K562 (cell line): ENCODE measurements at regions not wholly inside any gene's neighbourhood (a gene's known extent, or its start where the extent isn't known, plus 50 kb on each side); places are given as distances from the start of the nearest gene placed in this dataset.

ENCODE experiments used
- ATAC-seq: fragments of 200-7000 bp; cut with Tn5 transposase; 3 replicates; pipeline ENCODE4 v1.9.1; 2020; ENCODE audit warnings: moderate library complexity
- BruUV-seq: library from RNA; stranded (reverse); fragments of 400-500 nt; replicated peaks from 2 replicates; lab custom pipeline; 2021; lab: Mats Ljungman, UMichigan
- CTCF ChIA-PET: fragments of 300-600 bp; formaldehyde crosslinking; extraction: SDS; loops from one replicate; lab custom pipeline; 2021; ENCODE audit warnings: low intra/inter-chr PET ratio; lab: Yijun Ruan, JAX
- POLR2A ChIA-PET: fragments of 300-600, 350-650 bp; sonication (Branson Sonifier 250); formaldehyde crosslinking; extraction: SDS; loops from one replicate; lab custom pipeline; 2021; ENCODE audit warnings: antibody characterized with exemption, inconsistent platforms; lab: Yijun Ruan, JAX
- DNase-seq, 4 experiments: peaks; one replicate each; pipeline versions ENCODE4 v3.0.0 to v3.0.0-alpha.2; 2011 to 2018; ENCODE audit warnings: low spot score in 3 of 4, mixed read lengths in 3 of 4; ENCODE audit errors: extremely low read depth in 1 of 4
- FAIRE-seq: peaks from 2 replicates; lab custom pipeline; 2011; peaks lifted over from hg19 to GRCh38; lab: Jason Lieb, UNC
- H2AFZ ChIP-seq: 2 replicates; pipeline ENCODE4 v1.6.0; 2011; ENCODE audit warnings: low read depth, low read length, control low read depth, inconsistent platforms
- H3K27ac ChIP-seq: fragments of 200-600 bp; 3 replicates; pipeline ENCODE4 v1.8.0; 2011; ENCODE audit warnings: low read depth, mild to moderate bottlenecking, control low read depth, inconsistent platforms, low read length, moderate library complexity, mixed read lengths; ENCODE audit errors: extremely low read depth
- H3K27me3 ChIP-seq, 2 experiments: fragments of 300-600 bp in 1 of 2; 2 replicates in 1 of 2; 3 replicates in 1 of 2; pipeline versions ENCODE4 v1.6.0 to v1.8.0; 2011; ENCODE audit warnings: inconsistent platforms in 2 of 2, low read length in 2 of 2, mild to moderate bottlenecking in 1 of 2, mixed read lengths in 1 of 2, moderate library complexity in 1 of 2; ENCODE audit not compliant: control insufficient read depth in 2 of 2, insufficient read depth in 2 of 2
- H3K36me3 ChIP-seq: fragments of 300-600 bp; 3 replicates; pipeline ENCODE4 v1.8.0; 2011; ENCODE audit warnings: mild to moderate bottlenecking, low read length, inconsistent platforms; ENCODE audit not compliant: control insufficient read depth, insufficient read depth
- H3K4me1 ChIP-seq, 2 experiments: fragments of 200-600 bp in 1 of 2; replicated peaks in 1 of 2; 2 replicates in 1 of 2; 3 replicates in 1 of 2; pipeline versions ENCODE4 v1.5.1 to v1.8.0; 2011; ENCODE audit warnings: inconsistent platforms in 2 of 2, low read length in 2 of 2, mild to moderate bottlenecking in 1 of 2, mixed read lengths in 1 of 2, moderate library complexity in 1 of 2; ENCODE audit not compliant: control insufficient read depth in 2 of 2, insufficient read depth in 2 of 2
- H3K4me2 ChIP-seq: 2 replicates; pipeline ENCODE4 v1.6.1; 2011; ENCODE audit warnings: low read length, control low read depth, inconsistent platforms, mixed read lengths; ENCODE audit not compliant: insufficient read depth
- H3K4me3 ChIP-seq: fragments of 200-600 bp; sonication (generic), shearing (Covaris generic); 2 replicates; pipeline ENCODE4 v1.5.1; 2016; ENCODE audit warnings: control low read depth, inconsistent platforms
- H3K79me2 ChIP-seq: fragments of 200-600 bp; 3 replicates; pipeline ENCODE4 v1.8.0; 2011; ENCODE audit warnings: low read length, inconsistent platforms; ENCODE audit not compliant: control insufficient read depth, insufficient read depth
- H3K9ac ChIP-seq, 2 experiments: 2 replicates each; pipeline versions ENCODE4 v1.6.0 to v1.6.1; 2011; ENCODE audit warnings: low read depth in 2 of 2, low read length in 2 of 2, control low read depth in 1 of 2, inconsistent platforms in 1 of 2, mild to moderate bottlenecking in 1 of 2, mixed read lengths in 1 of 2; ENCODE audit not compliant: insufficient read depth in 1 of 2
- H3K9me1 ChIP-seq: one replicate; pipeline ENCODE4 v1.6.0; 2011; ENCODE audit warnings: inconsistent platforms, mild to moderate bottlenecking, low read length, moderate library complexity; ENCODE audit not compliant: control insufficient read depth, insufficient read depth
- H3K9me3 ChIP-seq: replicated peaks from 2 replicates; pipeline ENCODE4 v1.5.1; 2011; ENCODE audit warnings: low read depth, low read length, inconsistent platforms; ENCODE audit not compliant: control insufficient read depth, insufficient read depth
- H4K20me1 ChIP-seq: replicated peaks from 2 replicates; pipeline ENCODE4 v1.6.1; 2011; ENCODE audit warnings: low read length, inconsistent platforms, mixed read lengths; ENCODE audit not compliant: control insufficient read depth, insufficient read depth
- E2F8 ChIP-seq: fragments of 450-650 bp; IDR thresholded peaks from 2 replicates; pipeline ENCODE4 v1.7.1; 2018; ENCODE audit warnings: mild to moderate bottlenecking, low read depth; ENCODE audit not compliant: partially characterized antibody
- GMEB1 ChIP-seq: fragments of 250-450 bp; sonication (Bioruptor Pico); IDR thresholded peaks from 2 replicates; pipeline ENCODE4 v1.4.0; 2020; ENCODE audit warnings: mild to moderate bottlenecking
- HOMEZ ChIP-seq: fragments of 250-450 bp; sonication (Bioruptor Pico); IDR thresholded peaks from 2 replicates; pipeline ENCODE4 v1.4.0; 2020; ENCODE audit warnings: mild to moderate bottlenecking, moderate library complexity
- KLF10 ChIP-seq: fragments of 250-450 bp; sonication (Bioruptor Pico); IDR thresholded peaks from 2 replicates; pipeline ENCODE4 v1.6.1; 2021; ENCODE audit warnings: matching md5 sums
- POLR2G ChIP-seq: fragments of 200-400 bp; formaldehyde crosslinking; IDR thresholded peaks from 2 replicates; pipeline ENCODE4 v1.6.1; 2017; ENCODE audit warnings: low read depth, mild to moderate bottlenecking, antibody characterized with exemption, low read length, moderate library complexity
- ZNF133 ChIP-seq: fragments of 250-450 bp; sonication (Bioruptor Pico); IDR thresholded peaks from 2 replicates; pipeline ENCODE4 v1.4.0; 2020; ENCODE audit warnings: mild to moderate bottlenecking
- ZNF197 ChIP-seq: fragments of 200-800 bp; sonication (Bioruptor generic); IDR thresholded peaks from 2 replicates; pipeline ENCODE4 v1.6.1; 2016; ENCODE audit warnings: low read depth, missing genetic modification characterization, missing compliant biosample characterization
- ZNF217 ChIP-seq: sonication (generic); formaldehyde crosslinking; IDR thresholded peaks from 2 replicates; pipeline ENCODE4 v1.8.0; 2022; ENCODE audit warnings: mild to moderate bottlenecking, missing genetic modification reagents
- ZNF224 ChIP-seq: sonication (generic); formaldehyde crosslinking; IDR thresholded peaks from 2 replicates; pipeline ENCODE4 v1.8.0; 2022; ENCODE audit warnings: mild to moderate bottlenecking, missing genetic modification reagents
- WGBS: fragments of 100-300 bp; shearing (Covaris generic); methylation state at CpG from one replicate; pipeline ENCODE4 v1.1.6; 2016; ENCODE audit warnings: low coverage, mixed read lengths; ENCODE audit not compliant: insufficient coverage; ENCODE audit errors: missing lambda C conversion rate; 5-methylcytosine and 5-hydroxymethylcytosine counted together
- in situ Hi-C: fragments of 300-500 bp; cut with MboI; formaldehyde crosslinking; loops from 4 replicates; pipeline ENCODE4 v1.15.0; 2018; ENCODE audit warnings: inconsistent platforms, mixed read lengths
- intact Hi-C: fragments of 100-400 bp; cut with micrococcal nuclease; formaldehyde crosslinking; loops from 2 replicates; pipeline ENCODE4 v1.14.2; 2022

- BruUV-seq = no TSS peak
- no peak overlapping the region for H3K4me3 ChIP-seq
- ATAC-seq (no peak), DNase-seq (no peak), FAIRE-seq (no peak)
- H3K9ac ChIP-seq = no peak overlapping the region
- in situ Hi-C loops = no loop called here
- no peaks in the 10 kb centered on the region for H3K9me1 ChIP-seq
- H3K9me3 ChIP-seq = no peaks in the 10 kb centered on the region
- H3K4me2 ChIP-seq = no peak overlapping the region
- no peak overlapping the region for H3K27ac ChIP-seq
- no peaks in the 10 kb centered on the region for H3K4me1 ChIP-seq
- CTCF ChIA-PET = no interaction called here
- H3K36me3 ChIP-seq = no peaks in the 10 kb centered on the region
- H4K20me1 ChIP-seq = no peaks in the 10 kb centered on the region
- H2AFZ ChIP-seq = no peak overlapping the region
- no peak for TF ChIP-seq ZNF197
- intact Hi-C loops = no loop called here
- peaks cover 2 to 14% of the 10 kb centered on the region in 2 experiments; a peak in 2 of 5 replicates for H3K27me3 ChIP-seq
- POLR2A ChIA-PET = interaction anchor here (0.6 kb wide), 1 partner anchor 39 kb away, joined by 3 read pairs; no protein-coding TSS in a partner anchor
- 3% methylated on average over 3 of the region's 3 CpGs for WGBS
- H3K79me2 ChIP-seq = no peaks in the 10 kb centered on the region
These were observed 206.3 kb upstream of the TBL1X start for GRCh38 chrX:9258421-9259104.

- no peak for ATAC-seq
- TF ChIP-seq ZNF217 (CRISPR knock-in tag) (no peak), GMEB1 (no peak), POLR2G (no peak), HOMEZ (CRISPR knock-in tag) (no peak), E2F8 (no peak), KLF10 (no peak), ZNF133 (CRISPR knock-in tag) (no peak), ZNF224 (CRISPR knock-in tag) (no peak)
These were observed 204.3 kb upstream of the TBL1X start for GRCh38 chrX:9260603-9261002.

More at GRCh38 chrX:9260603-9261002, 204.3 kb upstream of the TBL1X start:
- Histone ChIP-seq H4K20me1 (no peaks in the 10 kb centered on the region), H2AFZ (no peak overlapping the region), H3K9me3 (no peaks in the 10 kb centered on the region), H3K36me3 (no peaks in the 10 kb centered on the region), H3K4me2 (no peak overlapping the region), H3K27me3 (peaks cover 2 to 14% of the 10 kb centered on the region in 2 experiments; a peak in 2 of 5 replicates), H3K79me2 (no peaks in the 10 kb centered on the region), H3K4me1 (no peaks in the 10 kb centered on the region), H3K4me3 (no peak overlapping the region), H3K9ac (no peak overlapping the region), H3K27ac (no peak overlapping the region), H3K9me1 (no peaks in the 10 kb centered on the region)
- POLR2A ChIA-PET = interaction anchor here (0.8 kb wide), 1 partner anchor 26 kb away, joined by 3 read pairs; no protein-coding TSS in a partner anchor
- CTCF ChIA-PET = no interaction called here
- in situ Hi-C loops (no loop called here), intact Hi-C loops (no loop called here)
- FAIRE-seq (no peak), DNase-seq (no peak)
- 0% methylated on average over 1 of the region's 1 CpG for WGBS
- BruUV-seq = no TSS peak
